B cell (primary cell): ENCODE measurements at regions not wholly inside any gene's neighbourhood (a gene's known extent, or its start where the extent isn't known, plus 50 kb on each side); places are given as distances from the start of the nearest gene placed in this dataset.

Source experiments
- ATAC-seq: fragments of 200-7000 bp; cut with Tn5 transposase; one replicate; pipeline ENCODE4 v1.10.0; 2021; ENCODE audit warnings: low read depth, mild to moderate bottlenecking, moderate number of reproducible peaks, moderate library complexity
- CTCF ChIA-PET: fragments of 350-600 bp; sonication (Branson Sonifier 250); formaldehyde crosslinking; loops from one replicate; lab custom pipeline; 2021; ENCODE audit warnings: antibody characterized with exemption, inconsistent platforms; lab: Charles Lee
- POLR2A ChIA-PET: fragments of 350-600 bp; sonication (Branson Sonifier 250); formaldehyde crosslinking; loops from one replicate; lab custom pipeline; 2021; ENCODE audit warnings: antibody characterized with exemption; lab: Charles Lee
- DNase-seq: peaks from one replicate; pipeline ENCODE4 v3.0.0; 2013
- H2AFZ ChIP-seq: 2 replicates; pipeline ENCODE4 v1.6.1; 2012; ENCODE audit warnings: mild to moderate bottlenecking, low read depth, low read length; ENCODE audit not compliant: insufficient read depth, poor library complexity, severe bottlenecking
- H3K27ac ChIP-seq, 2 donors: 1 replicate in 1 of 2; 2 replicates in 1 of 2; pipeline ENCODE4 v1.5.1; 2012 to 2013; ENCODE audit warnings: low read length in 2 of 2, mild to moderate bottlenecking in 2 of 2, moderate library complexity in 1 of 2
- H3K27me3 ChIP-seq, 4 experiments: fragments of 200-600 bp in 1 of 4; sonication (generic) in 1 of 4; replicated peaks in 1 of 4; 1 replicate in 2 of 4; 2 replicates in 2 of 4; pipeline versions ENCODE4 v1.6.1 to v1.7.0; 2013 to 2016; ENCODE audit warnings: low read length in 3 of 4, mild to moderate bottlenecking in 2 of 4, mixed read lengths in 1 of 4, moderate library complexity in 1 of 4; ENCODE audit not compliant: insufficient read depth in 4 of 4, control insufficient read depth in 3 of 4; ENCODE audit errors: control extremely low read depth in 1 of 4
- H3K36me3 ChIP-seq, 2 experiments: replicated peaks in 1 of 2; 1 replicate in 1 of 2; 2 replicates in 1 of 2; pipeline versions ENCODE4 v1.6.1 to v1.7.1; 2013; ENCODE audit warnings: low read length in 1 of 2; ENCODE audit not compliant: insufficient read depth in 2 of 2, control insufficient read depth in 1 of 2; ENCODE audit errors: control extremely low read depth in 1 of 2, extremely low read depth in 1 of 2
- H3K4me1 ChIP-seq, 2 donors: fragments of 200-600 bp in 1 of 2; sonication (generic) in 1 of 2; 1 replicate in 1 of 2; 2 replicates in 1 of 2; pipeline versions ENCODE4 v1.5.1 to v1.6.1; 2013 to 2017; ENCODE audit warnings: low read length in 2 of 2; ENCODE audit not compliant: control insufficient read depth in 2 of 2, insufficient read depth in 2 of 2
- H3K4me2 ChIP-seq: replicated peaks from 2 replicates; pipeline ENCODE3; 2012; ENCODE audit warnings: mild to moderate bottlenecking, low read depth, low read length; ENCODE audit not compliant: poor library complexity, severe bottlenecking
- H3K4me3 ChIP-seq, 5 experiments: fragments of 200-600 bp in 1 of 5; sonication (generic) in 1 of 5; 1 replicate in 3 of 5; 2 replicates in 2 of 5; pipeline versions ENCODE4 v1.5.1 to v1.7.0; 2011 to 2016; ENCODE audit warnings: low read length in 4 of 5, mild to moderate bottlenecking in 4 of 5, low read depth in 2 of 5, control low read depth in 1 of 5, moderate library complexity in 1 of 5; ENCODE audit not compliant: insufficient read depth in 1 of 5; ENCODE audit errors: control extremely low read depth in 1 of 5, extremely low read depth in 1 of 5
- H3K79me2 ChIP-seq: fragments of 200-600 bp; sonication (generic); one replicate; pipeline ENCODE4 v1.6.0; 2016; ENCODE audit warnings: low read length; ENCODE audit not compliant: control insufficient read depth, insufficient read depth
- H3K9ac ChIP-seq: fragments of 200-600 bp; sonication (generic); 2 replicates; pipeline ENCODE4 v1.6.1; 2017; ENCODE audit warnings: mild to moderate bottlenecking, low read length, moderate library complexity
- H3K9me3 ChIP-seq, 3 donors: one replicate each; pipeline versions ENCODE4 v1.6.1 to v1.7.1; 2013; ENCODE audit warnings: low read length in 2 of 3; ENCODE audit not compliant: control insufficient read depth in 2 of 3, insufficient read depth in 1 of 3; ENCODE audit errors: control extremely low read depth in 1 of 3
- H4K20me1 ChIP-seq: 2 replicates; pipeline ENCODE4 v1.6.0; 2012; ENCODE audit warnings: mild to moderate bottlenecking, low read length; ENCODE audit not compliant: insufficient read depth, control insufficient read depth, poor library complexity, severe bottlenecking
- H3K27ac Mint-ChIP-seq: one replicate; pipeline ENCODE4 v1.8.0; 2021; ENCODE audit warnings: mixed read lengths
- H3K27me3 Mint-ChIP-seq: one replicate; pipeline ENCODE4 v1.8.0; 2021; ENCODE audit warnings: mixed read lengths
- H3K4me1 Mint-ChIP-seq: one replicate; pipeline ENCODE4 v1.8.0; 2021; ENCODE audit warnings: mixed read lengths
- H3K4me3 Mint-ChIP-seq: one replicate; pipeline ENCODE4 v1.8.0; 2021; ENCODE audit warnings: mixed read lengths
- H3K9me3 Mint-ChIP-seq: one replicate; pipeline ENCODE4 v1.8.0; 2022; ENCODE audit warnings: mixed read lengths; ENCODE audit not compliant: insufficient read depth
- CTCF ChIP-seq: fragments of 200-600 bp; IDR thresholded peaks from one replicate; pipeline ENCODE4 v1.8.0; 2022; ENCODE audit warnings: antibody characterized with exemption, mild to moderate bottlenecking
- EZH2 ChIP-seq: IDR thresholded peaks from 2 replicates; pipeline ENCODE4 v1.6.1; 2012; ENCODE audit warnings: borderline replicate concordance, low read depth, mild to moderate bottlenecking, moderate library complexity, low read length; ENCODE audit not compliant: insufficient read depth, poor library complexity, severe bottlenecking
- WGBS: methylation state at CpG from one replicate; pipeline ENCODE4 v1.1.5; 2013; ENCODE audit warnings: missing lambda C conversion rate; ENCODE audit not compliant: insufficient coverage; 5-methylcytosine and 5-hydroxymethylcytosine counted together
- intact Hi-C: fragments of 100-400 bp; cut with micrococcal nuclease; formaldehyde crosslinking; loops from one replicate; pipeline ENCODE4 v1.10.0; 2022

GRCh38 chr11:38950867-38951266 lies 2352.8 kb upstream of the RAG2 start:
- Histone ChIP-seq H3K4me3 (no peak overlapping the region), H2AFZ (no peak overlapping the region), H3K36me3 (no peaks in the 10 kb centered on the region), H3K9ac (no peak overlapping the region), H4K20me1 (no peaks in the 10 kb centered on the region), H3K27me3 (no peaks in the 10 kb centered on the region), H3K4me1 (no peaks in the 10 kb centered on the region), H3K4me2 (no peak overlapping the region), H3K79me2 (no peaks in the 10 kb centered on the region), H3K27ac (no peak overlapping the region), H3K9me3 (peaks cover 0 to 2% (median 0%) of the 10 kb centered on the region in 3 donors)
- Mint-ChIP-seq H3K27me3 (no peaks in the 10 kb centered on the region), H3K4me1 (no peaks in the 10 kb centered on the region), H3K9me3 (no peaks in the 10 kb centered on the region), H3K4me3 (no peak overlapping the region), H3K27ac (no peak overlapping the region)
- ChIA-PET POLR2A (no interaction called here), CTCF (no interaction called here)
- ATAC-seq, result no peak
- intact Hi-C loops, result no loop called here
- no peak for TF ChIP-seq EZH2
- no peak for TF ChIP-seq CTCF
- no peak for DNase-seq
- no CpG with 5 or more reads among the region's 1 CpG for whole genome bisulfite sequencing

GRCh38 chr11:38948392-38948791 lies 2350.4 kb upstream of the RAG2 start:
- no peaks in the 10 kb centered on the region for H3K79me2 ChIP-seq
- TF ChIP-seq CTCF, result no peak
- TF ChIP-seq EZH2, result no peak
- H3K27ac ChIP-seq, result no peak overlapping the region
- no peaks in the 10 kb centered on the region for H3K4me1 ChIP-seq
- ChIA-PET POLR2A (no interaction called here), CTCF (no interaction called here)
- H3K4me3 ChIP-seq, result no peak overlapping the region
- ATAC-seq, result no peak
- no peak overlapping the region for H3K4me3 Mint-ChIP-seq
- H3K9ac ChIP-seq, result no peak overlapping the region
- H3K4me2 ChIP-seq, result no peak overlapping the region
- H3K27ac Mint-ChIP-seq, result no peak overlapping the region
- H3K9me3 Mint-ChIP-seq, result peaks cover 5% of the 10 kb centered on the region
- H4K20me1 ChIP-seq, result no peaks in the 10 kb centered on the region
- no CpG with 5 or more reads among the region's 1 CpG for WGBS
- no peaks in the 10 kb centered on the region for H3K4me1 Mint-ChIP-seq
- DNase-seq, result no peak
- no peaks in the 10 kb centered on the region for H3K27me3 ChIP-seq
- no peak overlapping the region for H2AFZ ChIP-seq
- H3K9me3 ChIP-seq, result peaks cover 0 to 2% (median 2%) of the 10 kb centered on the region in 3 donors
- intact Hi-C loops, result no loop called here
- no peaks in the 10 kb centered on the region for H3K27me3 Mint-ChIP-seq
- H3K36me3 ChIP-seq, result no peaks in the 10 kb centered on the region
